ENCODE measurements at regions not wholly inside any gene's neighbourhood (a gene's known extent, or its start where the extent isn't known, plus 50 kb on each side); places are given as distances from the start of the nearest gene placed in this dataset.

DNA sequence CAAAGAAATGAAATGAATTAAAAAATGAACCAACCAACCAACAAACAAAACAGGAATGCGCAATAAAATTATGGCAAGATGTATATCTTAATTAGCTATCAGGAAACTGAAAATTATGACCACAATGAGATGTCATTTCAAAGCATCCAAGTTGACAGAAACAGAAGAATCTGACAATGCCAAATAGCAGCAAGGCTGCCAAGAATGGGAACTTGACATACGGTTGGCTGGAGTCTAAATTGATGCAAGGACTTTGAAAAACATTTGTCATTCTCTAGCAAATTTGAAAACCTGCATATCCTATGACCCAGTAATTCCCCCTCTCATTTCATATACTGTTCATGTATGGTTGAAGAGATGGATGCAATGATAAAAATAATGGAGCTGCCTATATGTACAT is 1262.6 kb downstream of the TBC1D22A start:
- peaks cover 7% of the 10 kb centered on the region for H3K9me3 ChIP-seq (ENCODE audit: low read depth, low read length)
- H3K27me3 ChIP-seq (ENCODE audit: insufficient read depth, low read length), result no peaks in the 10 kb centered on the region
- H3K4me3 ChIP-seq (ENCODE audit: low read length), result no peak overlapping the region
- H3K4me1 ChIP-seq (ENCODE audit: insufficient read depth, low read length), result no peaks in the 10 kb centered on the region

DNA sequence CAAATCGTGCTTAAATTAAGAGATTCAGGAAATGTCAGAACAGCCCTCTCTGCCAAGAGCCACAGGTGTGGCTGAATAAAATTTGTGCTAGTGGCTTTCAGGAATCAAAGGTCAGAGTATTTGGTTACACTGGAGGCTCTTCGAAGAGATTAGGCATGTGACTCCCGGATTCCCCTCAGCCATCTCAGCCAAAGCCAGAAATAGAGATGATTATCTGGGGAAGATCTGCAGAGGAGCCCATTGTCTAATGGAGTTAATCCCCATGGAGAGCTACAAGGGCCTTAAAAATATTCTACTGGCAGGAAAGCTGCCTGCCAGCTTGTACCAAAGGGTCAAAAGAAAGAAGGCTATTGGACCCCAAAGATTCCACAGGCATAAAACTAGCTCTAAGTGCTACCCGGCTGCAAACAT is 1259.5 kb downstream of the TBC1D22A start:
- Histone ChIP-seq H3K4me1 (ENCODE audit: insufficient read depth, low read length) (no peaks in the 10 kb centered on the region), H3K4me3 (ENCODE audit: low read length) (no peak overlapping the region), H3K9me3 (ENCODE audit: low read depth, low read length) (peaks cover 9% of the 10 kb centered on the region), H3K27me3 (ENCODE audit: insufficient read depth, low read length) (no peaks in the 10 kb centered on the region)

DNA sequence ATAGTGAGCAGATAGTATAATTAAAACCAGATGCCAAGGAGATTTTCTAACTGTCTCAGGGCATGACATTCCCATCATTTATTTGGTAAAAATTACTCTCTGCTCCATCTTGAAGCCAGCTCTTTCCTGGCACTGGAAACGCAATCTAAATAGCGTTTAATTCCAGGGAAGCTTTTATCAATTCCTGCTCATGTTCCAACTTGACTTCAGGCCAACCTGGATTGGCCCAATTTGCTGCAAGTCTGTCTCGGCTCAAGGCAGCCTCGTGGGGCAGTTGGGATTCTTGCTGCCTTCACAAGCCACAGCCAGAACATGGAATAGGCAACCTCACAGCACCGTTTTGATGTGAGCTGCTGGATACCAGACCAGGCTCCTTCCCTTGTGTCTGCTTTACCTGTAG is 1255.9 kb downstream of the TBC1D22A start:
- Histone ChIP-seq H3K4me1 (ENCODE audit: insufficient read depth, low read length) (no peaks in the 10 kb centered on the region), H3K27me3 (ENCODE audit: insufficient read depth, low read length) (no peaks in the 10 kb centered on the region), H3K9me3 (ENCODE audit: low read depth, low read length) (peaks cover 9% of the 10 kb centered on the region), H3K4me3 (ENCODE audit: low read length) (no peak overlapping the region)

DNA sequence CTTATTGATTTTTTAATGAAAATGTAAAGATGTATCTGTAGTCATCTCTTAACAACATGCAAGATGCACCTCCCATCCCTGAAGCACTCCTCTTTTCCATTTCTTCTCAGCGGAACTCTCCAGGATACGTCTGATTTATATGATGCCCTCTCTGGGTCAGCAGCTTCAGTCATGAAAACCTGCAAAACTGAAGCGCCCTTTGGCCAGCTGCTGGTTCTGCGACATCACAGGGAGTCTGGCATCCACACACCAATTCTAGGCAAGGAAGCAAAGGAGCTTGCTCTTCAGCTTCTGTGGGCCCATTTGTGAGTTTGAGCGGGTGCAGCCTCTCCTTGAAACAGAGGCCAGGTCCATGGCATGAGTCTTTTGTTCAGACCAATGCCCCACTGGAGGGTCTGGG is 1253.3 kb downstream of the TBC1D22A start:
- Histone ChIP-seq H3K4me3 (ENCODE audit: low read length) (no peak overlapping the region), H3K9me3 (ENCODE audit: low read depth, low read length) (peaks cover 8% of the 10 kb centered on the region), H3K27me3 (ENCODE audit: insufficient read depth, low read length) (no peaks in the 10 kb centered on the region), H3K4me1 (ENCODE audit: insufficient read depth, low read length) (no peaks in the 10 kb centered on the region)

DNA sequence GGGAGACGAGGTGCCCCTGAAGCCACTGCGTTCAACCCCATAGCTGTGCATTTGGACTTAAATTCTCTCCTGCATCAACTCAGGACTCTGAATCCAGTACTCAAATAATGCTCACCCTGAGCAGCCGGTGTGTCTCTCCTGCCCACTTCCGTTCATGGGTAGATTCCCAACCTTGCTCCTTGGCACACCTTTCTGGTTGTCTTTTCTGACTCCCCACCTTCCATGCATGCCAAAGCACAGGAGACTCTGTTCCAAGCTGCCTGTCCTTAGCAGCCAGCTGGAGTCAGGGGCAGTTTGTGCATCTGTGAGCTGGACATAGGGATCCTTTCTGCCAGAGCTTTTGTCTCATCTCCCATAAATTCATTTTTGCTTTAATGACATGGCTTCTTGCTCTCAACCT is 1242.5 kb downstream of the TBC1D22A start:
- H3K9me3 ChIP-seq (ENCODE audit: low read depth, low read length), result no peaks in the 10 kb centered on the region
- no peak overlapping the region for H3K4me3 ChIP-seq (ENCODE audit: low read length)
- H3K27me3 ChIP-seq (ENCODE audit: insufficient read depth, low read length), result no peaks in the 10 kb centered on the region
- H3K4me1 ChIP-seq (ENCODE audit: insufficient read depth, low read length), result no peaks in the 10 kb centered on the region

DNA sequence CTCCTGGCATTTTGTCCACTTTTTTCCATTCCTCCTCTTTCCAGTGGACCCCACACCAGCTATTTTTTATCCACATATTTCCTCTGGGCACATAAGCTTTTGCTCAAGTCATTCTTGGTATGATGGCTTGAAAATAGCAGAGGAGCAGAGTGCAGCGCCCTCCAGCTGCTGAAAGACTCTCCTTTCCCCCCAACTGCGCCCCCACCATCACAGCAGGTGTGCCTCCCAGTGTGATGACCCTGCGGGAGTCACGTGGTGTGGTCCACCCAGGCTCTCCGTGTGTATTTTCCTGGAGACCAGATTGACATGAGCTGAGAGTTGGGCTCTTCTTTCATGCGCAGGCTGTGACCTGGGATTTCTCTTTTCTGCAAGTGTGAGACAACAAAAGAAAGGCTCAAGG is 1241.6 kb downstream of the TBC1D22A start:
- H3K9me3 ChIP-seq (ENCODE audit: low read depth, low read length), result no peaks in the 10 kb centered on the region
- H3K4me1 ChIP-seq (ENCODE audit: insufficient read depth, low read length), result no peaks in the 10 kb centered on the region
- H3K4me3 ChIP-seq (ENCODE audit: low read length), result no peak overlapping the region
- H3K27me3 ChIP-seq (ENCODE audit: insufficient read depth, low read length), result no peaks in the 10 kb centered on the region

DNA sequence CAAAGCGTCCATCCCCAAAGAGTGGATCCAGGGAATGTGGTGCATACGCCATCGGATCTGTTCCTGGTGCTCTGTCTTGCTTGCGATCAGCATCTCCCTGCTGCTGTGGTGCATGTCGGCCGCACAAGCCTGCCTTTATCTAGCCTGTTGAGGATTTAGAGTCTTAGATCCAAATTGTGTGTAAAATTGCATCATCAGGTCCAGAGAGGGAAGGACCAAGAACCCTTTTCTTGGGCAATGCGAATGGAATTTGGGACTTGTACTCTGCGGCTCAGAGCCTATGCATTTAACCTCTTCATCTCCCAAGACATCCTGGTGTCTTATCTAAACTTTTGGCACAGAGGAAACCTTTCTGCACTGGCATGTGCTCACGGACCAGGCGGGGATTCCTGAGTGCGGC is 1238.7 kb downstream of the TBC1D22A start:
- Histone ChIP-seq H3K4me3 (ENCODE audit: low read length) (no peak overlapping the region), H3K4me1 (ENCODE audit: insufficient read depth, low read length) (no peaks in the 10 kb centered on the region), H3K27me3 (ENCODE audit: insufficient read depth, low read length) (no peaks in the 10 kb centered on the region), H3K9me3 (ENCODE audit: low read depth, low read length) (no peaks in the 10 kb centered on the region)

DNA sequence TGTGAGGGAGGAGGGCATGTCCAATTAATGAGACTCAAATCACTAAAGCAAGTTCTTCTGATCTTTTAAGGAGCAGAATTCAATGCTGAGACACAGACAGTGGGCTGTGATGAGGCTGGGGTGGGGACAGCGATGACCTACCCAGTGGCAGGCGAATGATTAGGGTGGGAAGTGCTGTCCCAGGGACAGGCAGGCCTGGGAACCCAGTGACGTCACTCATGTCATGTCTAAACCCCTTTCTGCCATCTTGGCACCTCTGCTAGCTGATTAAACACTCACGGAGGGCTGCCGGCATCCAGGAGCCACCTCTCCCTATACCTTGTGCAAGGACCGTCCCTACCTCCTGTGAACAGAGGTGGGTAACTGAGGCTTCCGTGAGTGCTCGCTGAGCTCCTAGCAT is 1235.2 kb downstream of the TBC1D22A start:
- Histone ChIP-seq H3K4me1 (ENCODE audit: insufficient read depth, low read length) (no peaks in the 10 kb centered on the region), H3K4me3 (ENCODE audit: low read length) (no peak overlapping the region), H3K27me3 (ENCODE audit: insufficient read depth, low read length) (no peaks in the 10 kb centered on the region), H3K9me3 (ENCODE audit: low read depth, low read length) (no peaks in the 10 kb centered on the region)

DNA sequence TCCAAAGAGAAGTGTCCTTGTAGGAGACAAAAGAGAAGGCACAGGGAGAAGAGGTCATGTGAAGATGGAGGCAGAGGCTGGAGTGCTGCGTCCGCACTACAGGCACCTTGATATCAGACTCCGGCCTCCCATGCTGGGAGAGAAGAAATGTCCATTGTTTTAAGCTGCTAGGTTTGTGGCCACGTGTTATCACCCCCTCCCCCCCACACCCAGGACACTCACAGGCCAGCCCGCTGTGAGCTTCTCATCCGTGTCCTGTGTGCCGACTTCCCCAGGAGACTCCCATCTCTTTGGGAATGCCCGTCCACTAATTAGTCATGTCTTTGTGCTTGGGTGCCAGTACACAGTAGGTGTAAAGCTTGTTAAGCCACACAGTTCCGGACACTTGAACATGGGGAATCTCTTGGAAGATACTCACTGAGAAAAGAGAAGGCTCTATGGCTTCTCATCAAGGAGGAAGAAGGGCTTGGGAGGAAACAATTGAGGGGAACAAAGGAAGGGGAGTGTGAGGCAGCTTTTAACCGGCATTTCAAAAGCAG is 1234.7 kb downstream of the TBC1D22A start:
- H3K27me3 ChIP-seq (ENCODE audit: insufficient read depth, low read length), result no peaks in the 10 kb centered on the region

DNA sequence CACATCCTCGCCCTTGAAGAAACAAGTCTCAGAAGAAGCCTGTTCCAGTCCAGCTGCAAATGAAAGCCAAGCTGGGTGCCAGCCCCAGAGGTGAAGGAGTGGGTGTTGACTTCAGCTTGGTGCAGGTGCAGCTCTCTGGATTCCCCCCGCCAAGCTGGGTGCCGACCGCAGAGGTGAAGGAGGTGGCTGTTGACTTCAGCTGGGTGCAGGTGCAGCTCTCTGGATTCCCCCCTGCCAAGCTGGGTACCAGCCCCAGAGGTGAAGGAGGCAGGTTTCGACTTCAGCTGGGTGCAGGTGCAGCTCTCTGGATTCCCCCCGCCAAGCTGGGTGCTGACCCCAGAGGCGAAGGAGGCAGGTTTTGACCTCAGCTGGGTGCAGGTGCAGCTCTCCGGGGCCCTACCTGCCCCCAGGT is 1234.0 kb downstream of the TBC1D22A start:
- Histone ChIP-seq H3K9me3 (ENCODE audit: low read depth, low read length) (no peaks in the 10 kb centered on the region), H3K27me3 (ENCODE audit: insufficient read depth, low read length) (no peaks in the 10 kb centered on the region), H3K4me3 (ENCODE audit: low read length) (no peak overlapping the region), H3K4me1 (ENCODE audit: insufficient read depth, low read length) (no peaks in the 10 kb centered on the region)

More for the DNA sequence above, 1234.7 kb downstream of the TBC1D22A start:
- no peaks in the 10 kb centered on the region for H3K9me3 ChIP-seq (ENCODE audit: low read depth, low read length)
- no peaks in the 10 kb centered on the region for H3K4me1 ChIP-seq (ENCODE audit: insufficient read depth, low read length)
- H3K4me3 ChIP-seq (ENCODE audit: low read length), result no peak overlapping the region

DNA sequence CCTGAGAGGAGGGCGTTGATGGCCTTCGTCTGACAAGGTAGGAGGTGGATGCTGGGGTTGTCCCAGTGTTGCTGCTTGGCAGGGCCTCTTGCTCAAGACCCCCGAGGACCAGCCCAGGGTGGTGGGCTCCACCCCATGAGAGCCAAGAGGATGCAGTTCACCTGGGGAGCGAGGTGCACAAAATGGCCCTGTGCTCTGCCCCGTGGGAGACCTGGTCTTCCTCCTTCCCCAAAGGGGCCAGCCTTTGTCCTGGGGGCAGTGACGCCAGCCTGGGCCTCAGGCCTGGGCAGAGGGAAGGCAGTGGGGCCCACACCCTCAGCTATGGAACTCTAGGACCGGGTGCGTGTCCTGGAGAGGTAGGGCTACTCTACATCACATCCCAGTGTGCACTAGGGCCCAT is 1233.3 kb downstream of the TBC1D22A start:
- H3K27me3 ChIP-seq (ENCODE audit: insufficient read depth, low read length), result no peaks in the 10 kb centered on the region
- no peaks in the 10 kb centered on the region for H3K9me3 ChIP-seq (ENCODE audit: low read depth, low read length)
- H3K4me3 ChIP-seq (ENCODE audit: low read length), result no peak overlapping the region
- H3K4me1 ChIP-seq (ENCODE audit: insufficient read depth, low read length), result no peaks in the 10 kb centered on the region

DNA sequence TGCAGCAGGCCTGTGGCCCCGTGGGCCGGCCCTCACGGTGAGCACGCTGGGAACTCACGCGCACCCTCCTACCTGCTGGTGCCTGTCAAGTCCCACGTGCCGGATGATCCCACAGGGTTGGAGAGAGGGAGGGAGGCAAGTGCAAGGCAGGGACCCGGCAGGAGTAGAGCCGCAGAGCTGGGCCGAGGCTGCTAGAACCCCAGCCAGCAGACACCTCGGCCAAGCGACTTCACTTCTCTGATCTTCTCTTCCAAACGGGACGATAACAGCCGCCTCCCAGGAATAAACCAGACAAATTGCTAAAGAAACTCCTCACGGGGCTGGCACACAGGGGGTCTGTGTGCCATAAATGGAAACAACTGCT is 1232.8 kb downstream of the TBC1D22A start:
- no peak overlapping the region for H3K4me3 ChIP-seq (ENCODE audit: low read length)
- H3K4me1 ChIP-seq (ENCODE audit: insufficient read depth, low read length), result no peaks in the 10 kb centered on the region
- no peaks in the 10 kb centered on the region for H3K9me3 ChIP-seq (ENCODE audit: low read depth, low read length)
- no peaks in the 10 kb centered on the region for H3K27me3 ChIP-seq (ENCODE audit: insufficient read depth, low read length)

DNA sequence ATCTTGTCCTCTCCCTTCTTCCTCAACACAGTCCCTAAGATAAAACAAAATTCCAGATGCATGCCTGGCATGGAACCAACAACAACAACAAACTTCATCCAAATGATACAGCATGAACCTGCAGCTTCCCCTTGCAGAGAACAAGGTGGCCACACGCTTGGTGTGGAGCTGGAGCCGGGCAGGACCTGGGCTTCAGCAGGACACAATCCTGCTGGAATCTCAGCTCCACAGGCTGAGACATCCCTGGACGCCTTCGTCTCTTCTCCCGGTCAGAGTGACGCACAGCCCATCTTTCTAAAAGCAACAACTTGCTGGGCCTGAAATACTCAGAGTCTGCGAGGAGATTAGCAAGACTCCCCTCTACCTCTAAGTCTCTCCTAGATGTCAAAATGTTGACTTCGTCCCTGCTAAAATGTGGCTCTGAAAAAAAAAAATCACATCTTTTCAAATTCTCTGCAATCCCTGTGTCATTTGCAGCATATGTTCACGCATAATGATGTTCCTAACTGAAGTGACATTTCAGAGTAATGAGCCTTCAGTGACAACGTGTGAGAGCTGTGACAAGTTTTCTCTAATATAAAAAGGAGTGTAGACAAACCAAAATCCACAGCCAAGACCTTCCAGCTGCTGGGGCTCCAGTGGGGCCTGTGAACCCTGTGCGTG is 1232.3 kb downstream of the TBC1D22A start:
- Histone ChIP-seq H3K9me3 (ENCODE audit: low read depth, low read length) (no peaks in the 10 kb centered on the region), H3K4me1 (ENCODE audit: insufficient read depth, low read length) (no peaks in the 10 kb centered on the region), H3K4me3 (ENCODE audit: low read length) (no peak overlapping the region), H3K27me3 (ENCODE audit: insufficient read depth, low read length) (no peaks in the 10 kb centered on the region)

DNA sequence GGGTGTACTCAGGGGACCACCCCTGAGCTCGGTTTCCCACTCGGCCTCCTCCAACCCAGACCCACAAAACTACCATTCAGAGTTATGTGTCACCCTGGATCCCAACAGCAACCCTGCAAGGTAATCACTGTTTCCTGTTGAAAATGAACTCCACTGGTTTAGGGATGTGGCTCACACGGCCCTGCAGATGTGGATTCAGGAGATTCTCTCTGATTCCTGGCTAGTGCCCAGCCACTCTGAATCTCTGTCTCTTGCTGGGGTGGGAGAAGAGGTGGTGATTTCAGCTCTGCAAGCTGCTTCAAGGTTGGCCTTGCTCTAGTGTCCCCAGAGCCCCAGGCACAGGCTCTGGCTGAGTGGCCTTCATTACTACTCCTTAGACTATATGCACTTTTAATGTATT is 1231.6 kb downstream of the TBC1D22A start:
- no peaks in the 10 kb centered on the region for H3K9me3 ChIP-seq (ENCODE audit: low read depth, low read length)
- no peak overlapping the region for H3K4me3 ChIP-seq (ENCODE audit: low read length)
- H3K27me3 ChIP-seq (ENCODE audit: insufficient read depth, low read length), result no peaks in the 10 kb centered on the region
- H3K4me1 ChIP-seq (ENCODE audit: insufficient read depth, low read length), result no peaks in the 10 kb centered on the region

DNA sequence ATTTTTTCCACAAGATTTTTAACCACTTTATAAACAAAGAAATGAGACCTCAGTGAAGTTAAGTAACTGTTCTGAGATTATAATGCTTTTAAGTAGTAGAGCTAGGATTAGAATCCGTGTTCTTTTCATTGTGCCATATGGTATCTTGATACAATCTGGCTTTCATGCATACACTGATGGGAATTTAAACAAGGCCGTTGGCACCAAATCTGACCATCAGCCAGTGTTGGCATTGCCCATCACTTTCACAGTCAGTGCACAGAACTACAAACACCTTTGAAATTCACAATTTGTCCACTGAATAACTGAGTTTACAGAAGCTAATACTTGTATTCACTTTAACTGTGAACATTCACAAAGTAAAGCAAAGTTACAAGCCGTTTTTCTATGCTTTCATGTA is 1228.0 kb downstream of the TBC1D22A start:
- Histone ChIP-seq H3K9me3 (ENCODE audit: low read depth, low read length) (peaks cover 9% of the 10 kb centered on the region), H3K4me1 (ENCODE audit: insufficient read depth, low read length) (no peaks in the 10 kb centered on the region), H3K27me3 (ENCODE audit: insufficient read depth, low read length) (peaks cover 10% of the 10 kb centered on the region), H3K4me3 (ENCODE audit: low read length) (no peak overlapping the region)

DNA sequence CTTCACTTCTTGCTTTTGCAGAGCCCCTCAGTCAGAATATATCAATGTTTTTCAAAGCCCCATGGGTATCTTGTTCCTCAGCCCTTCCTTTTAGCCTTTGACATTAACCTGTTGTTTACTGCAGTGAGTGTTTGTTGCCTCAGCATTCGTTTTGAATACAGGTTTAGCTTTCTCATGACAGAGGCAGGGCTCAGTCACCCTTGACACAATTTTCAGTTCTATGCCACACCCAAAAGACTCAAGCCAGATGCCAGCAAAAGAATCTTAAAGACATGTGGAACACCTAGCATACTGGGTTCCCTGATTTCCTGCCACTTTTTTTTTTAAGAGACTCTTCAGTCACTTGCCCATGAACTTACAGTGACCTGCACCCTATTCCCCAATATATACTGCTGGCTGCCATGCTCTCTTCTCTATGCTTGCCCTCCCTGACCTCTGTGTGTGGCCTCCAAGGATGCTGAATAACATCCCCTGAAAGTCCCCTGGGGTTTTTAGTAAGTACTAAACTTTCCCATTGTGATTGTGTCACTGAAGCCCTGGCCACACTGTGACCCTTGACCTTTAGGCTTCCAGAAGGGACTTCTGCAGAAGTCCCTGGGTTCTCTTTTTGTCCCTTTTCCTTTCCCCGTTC is 1225.5 kb downstream of the TBC1D22A start:
- H3K4me1 ChIP-seq (ENCODE audit: insufficient read depth, low read length), result no peaks in the 10 kb centered on the region

More for the DNA sequence above, 1225.5 kb downstream of the TBC1D22A start:
- peaks cover 13% of the 10 kb centered on the region for H3K27me3 ChIP-seq (ENCODE audit: insufficient read depth, low read length)
- no peak overlapping the region for H3K4me3 ChIP-seq (ENCODE audit: low read length)
- peaks cover 9% of the 10 kb centered on the region for H3K9me3 ChIP-seq (ENCODE audit: low read depth, low read length)

Measured in mononuclear cell (primary cell).